ENCODE measurements at regions not wholly inside any gene's neighbourhood (a gene's known extent, or its start where the extent isn't known, plus 50 kb on each side); places are given as distances from the start of the nearest gene placed in this dataset.

GRCh38 chr3:94928921-94929320, 866.1 kb downstream of the NSUN3 start:
- TF ChIP-seq CBX3 (IDR thresholded peaks at IDR 0.05; ENCODE audit: low read depth) (no peak), SIN3A (IDR thresholded peaks at IDR 0.05; ENCODE audit: low read depth) (no peak), EZH2phosphoT487 (IDR thresholded peaks at IDR 0.05; ENCODE audit: borderline replicate concordance) (no peak), JUND (IDR thresholded peaks at IDR 0.05) (no peak)
